ENCODE measurements at regions not wholly inside any gene's neighbourhood (a gene's known extent, or its start where the extent isn't known, plus 50 kb on each side); places are given as distances from the start of the nearest gene placed in this dataset.

DNA sequence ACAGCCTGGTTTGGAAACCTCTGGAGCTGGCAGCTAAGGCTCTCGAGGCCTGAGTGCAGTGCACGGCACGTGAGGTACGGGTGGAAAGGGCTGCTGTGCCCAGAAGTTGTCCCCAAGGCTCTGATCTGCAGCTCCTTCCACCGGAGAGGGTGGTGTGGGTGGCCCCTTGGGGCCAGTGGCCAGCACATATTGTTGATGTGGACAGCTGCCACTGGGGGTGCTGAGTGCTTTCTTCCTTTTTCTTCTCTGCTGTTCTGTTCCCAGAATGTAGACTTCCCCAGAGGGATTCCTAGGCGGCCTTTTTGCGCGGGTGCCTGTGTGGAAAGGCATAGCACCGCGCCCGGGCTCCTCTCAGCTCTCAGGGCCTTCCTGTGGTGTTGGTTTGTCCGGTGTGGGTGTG, 1476.5 kb downstream of the TBC1D22A start:
- ATAC-seq (no peak), DNase-seq (no peak)
- intact Hi-C loops (cut with DNase I): no loop called here
- Histone ChIP-seq H3K36me3 (no peaks in the 10 kb centered on the region), H3K27ac (no peak overlapping the region), H3K4me1 (no peaks in the 10 kb centered on the region), H3K27me3 (peaks cover 0 to 51% (median 0%) of the 10 kb centered on the region in 9 donors), H3K4me3 (no peak overlapping the region), H3K9me3 (peaks cover 0 to 8% (median under 1%) of the 10 kb centered on the region in 12 donors)
- TF ChIP-seq, protein P1, sequence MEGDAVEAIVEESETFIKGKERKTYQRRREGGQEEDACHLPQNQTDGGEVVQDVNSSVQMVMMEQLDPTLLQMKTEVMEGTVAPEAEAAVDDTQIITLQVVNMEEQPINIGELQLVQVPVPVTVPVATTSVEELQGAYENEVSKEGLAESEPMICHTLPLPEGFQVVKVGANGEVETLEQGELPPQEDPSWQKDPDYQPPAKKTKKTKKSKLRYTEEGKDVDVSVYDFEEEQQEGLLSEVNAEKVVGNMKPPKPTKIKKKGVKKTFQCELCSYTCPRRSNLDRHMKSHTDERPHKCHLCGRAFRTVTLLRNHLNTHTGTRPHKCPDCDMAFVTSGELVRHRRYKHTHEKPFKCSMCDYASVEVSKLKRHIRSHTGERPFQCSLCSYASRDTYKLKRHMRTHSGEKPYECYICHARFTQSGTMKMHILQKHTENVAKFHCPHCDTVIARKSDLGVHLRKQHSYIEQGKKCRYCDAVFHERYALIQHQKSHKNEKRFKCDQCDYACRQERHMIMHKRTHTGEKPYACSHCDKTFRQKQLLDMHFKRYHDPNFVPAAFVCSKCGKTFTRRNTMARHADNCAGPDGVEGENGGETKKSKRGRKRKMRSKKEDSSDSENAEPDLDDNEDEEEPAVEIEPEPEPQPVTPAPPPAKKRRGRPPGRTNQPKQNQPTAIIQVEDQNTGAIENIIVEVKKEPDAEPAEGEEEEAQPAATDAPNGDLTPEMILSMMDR (IDR thresholded peaks at IDR 0.05): no peak
- TF ChIP-seq POLR2A (IDR thresholded peaks at IDR 0.05): no peak
- WGBS, 4 donors: 43 to 71% (median 47%) methylated on average over 11 to 12 of the region's 12 CpGs

DNA sequence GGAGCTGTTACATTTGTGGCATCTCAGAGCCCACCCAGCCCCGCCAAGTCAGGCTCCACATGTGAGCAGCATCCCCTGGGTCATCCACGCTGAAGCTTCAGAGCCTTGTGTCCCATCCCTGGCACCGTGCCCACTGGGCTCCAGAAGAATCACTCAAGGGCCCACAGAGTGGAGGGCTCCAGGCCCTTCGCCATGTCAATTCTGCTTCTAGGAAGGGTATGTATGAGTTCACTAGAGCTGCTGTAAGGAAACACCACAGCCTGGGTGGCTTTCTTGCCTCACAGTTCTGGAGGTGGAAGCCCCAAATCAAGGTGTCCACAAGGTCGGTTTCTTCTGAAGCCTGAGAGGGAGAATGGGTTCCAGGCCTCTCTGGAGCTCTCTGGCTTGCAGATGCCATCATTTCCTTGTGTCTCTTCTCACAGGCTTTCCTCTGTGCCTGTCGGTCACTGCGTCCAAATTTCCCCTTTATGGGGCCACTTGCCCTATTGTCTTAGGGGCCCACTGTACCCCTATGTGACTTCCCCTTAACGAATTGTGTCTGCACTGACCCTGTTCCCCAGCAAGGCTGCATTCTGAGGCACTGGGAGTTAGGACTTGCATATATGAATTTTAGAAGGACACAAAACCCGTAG, 1476.0 kb downstream of the TBC1D22A start:
- DNase-seq (no peak), ATAC-seq (no peak)
- H3K9me3 ChIP-seq: peaks cover 0 to 14% (median 5%) of the 10 kb centered on the region in 12 donors
- 74 to 82% (median 78%) methylated on average over 6 to 9 of the region's 9 CpGs for WGBS, 4 donors
- H3K4me1 ChIP-seq: no peaks in the 10 kb centered on the region
- intact Hi-C loops (cut with DNase I): no loop called here
- H3K27ac ChIP-seq: no peak overlapping the region
- H3K27me3 ChIP-seq: peaks cover 0 to 49% (median 0%) of the 10 kb centered on the region in 9 donors
- TF ChIP-seq POLR2A (IDR thresholded peaks at IDR 0.05): no peak
- TF ChIP-seq, protein P1 (IDR thresholded peaks at IDR 0.05): no peak
- H3K4me3 ChIP-seq: no peak overlapping the region
- H3K36me3 ChIP-seq: no peaks in the 10 kb centered on the region

DNA sequence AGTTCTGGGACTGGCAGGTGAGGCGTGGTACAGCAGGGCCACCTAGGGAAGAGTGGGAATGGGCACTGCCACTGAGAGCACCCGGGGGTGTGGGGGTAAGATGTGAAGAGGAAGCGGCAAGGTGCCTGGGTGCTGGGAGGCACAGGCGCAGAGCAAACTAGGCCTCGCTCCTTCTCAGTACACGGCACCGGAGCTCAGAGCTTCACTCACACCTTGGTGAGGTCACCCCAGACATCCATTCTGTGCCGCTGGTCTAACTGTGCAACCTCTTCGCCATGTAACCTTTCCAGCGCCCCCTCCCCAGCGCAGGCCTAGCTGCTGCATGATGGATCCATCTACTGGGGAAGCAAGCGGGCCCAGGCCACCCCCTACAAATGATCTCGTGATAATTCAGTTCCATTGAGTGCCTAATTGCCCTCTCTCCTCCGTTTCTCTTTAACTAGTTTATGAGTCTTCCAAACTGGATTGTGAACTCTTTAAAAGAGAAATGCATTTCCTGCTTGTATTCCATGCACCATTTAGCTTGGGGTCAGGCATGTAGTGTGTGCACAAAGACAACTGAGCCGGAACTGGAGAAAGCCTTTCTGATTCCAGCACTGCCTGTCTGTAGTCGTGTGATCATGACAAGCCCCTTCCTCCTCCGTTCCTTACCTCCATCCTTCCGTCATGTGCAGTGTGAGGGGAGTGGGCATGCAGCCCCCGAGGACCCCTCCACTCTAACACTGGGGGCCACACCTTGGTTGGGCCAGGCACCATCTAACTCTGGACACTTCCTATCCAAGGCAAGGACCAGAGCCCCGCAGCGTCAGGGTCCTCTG, 1475.2 kb downstream of the TBC1D22A start:
- Histone ChIP-seq H3K27me3 (peaks cover 0 to 47% (median 0%) of the 10 kb centered on the region in 9 donors), H3K36me3 (no peaks in the 10 kb centered on the region), H3K9me3 (peaks cover 0 to 21% (median 10%) of the 10 kb centered on the region in 12 donors), H3K4me3 (no peak overlapping the region), H3K27ac (no peak overlapping the region), H3K4me1 (no peaks in the 10 kb centered on the region)
- intact Hi-C loops (cut with DNase I): no loop called here
- ATAC-seq (peak in 1 of 4 donors; percentile 34), DNase-seq (no peak)
- 89 to 91% (median 90%) methylated on average over 21 of the region's 21 CpGs for WGBS, 4 donors
- no peak for TF ChIP-seq POLR2A (IDR thresholded peaks at IDR 0.05)
- TF ChIP-seq, protein P1 (IDR thresholded peaks at IDR 0.05): no peak

DNA sequence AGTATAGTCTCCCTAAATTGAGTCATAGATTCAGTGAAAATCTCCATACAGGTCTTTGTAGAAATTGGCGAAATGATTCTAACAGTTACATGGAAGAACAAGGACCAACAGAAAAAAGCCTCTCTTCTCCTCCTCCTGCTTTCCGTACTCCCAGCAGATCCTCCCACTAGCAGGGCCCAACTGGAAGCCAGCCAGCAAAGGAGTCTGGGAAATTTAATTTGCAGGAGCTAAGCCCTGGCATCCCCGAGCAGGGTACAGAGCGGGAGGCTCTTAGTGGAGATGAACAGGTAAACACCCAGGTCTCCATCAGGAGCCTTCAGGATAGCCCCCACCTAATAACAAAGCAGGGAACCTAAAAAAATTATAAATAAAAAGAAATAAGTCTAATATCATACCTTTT, 1473.8 kb downstream of the TBC1D22A start:
- Histone ChIP-seq H3K27ac (no peak overlapping the region), H3K4me3 (no peak overlapping the region), H3K27me3 (peaks cover 0 to 39% (median 0%) of the 10 kb centered on the region in 9 donors), H3K9me3 (peaks cover 0 to 35% (median 15%) of the 10 kb centered on the region in 12 donors), H3K4me1 (no peaks in the 10 kb centered on the region), H3K36me3 (no peaks in the 10 kb centered on the region)
- intact Hi-C loops (cut with DNase I): no loop called here
- no peak for ATAC-seq
- no peak for TF ChIP-seq POLR2A (IDR thresholded peaks at IDR 0.05)
- TF ChIP-seq, protein P1 (IDR thresholded peaks at IDR 0.05): no peak
- 48 to 77% (median 69%) methylated on average over 4 of the region's 4 CpGs for WGBS, 4 donors
- DNase-seq: no peak

All from heart left ventricle (tissue), 16 donors.